GM21390 (cell line): ENCODE measurements at regions not wholly inside any gene's neighbourhood (a gene's known extent, or its start where the extent isn't known, plus 50 kb on each side); places are given as distances from the start of the nearest gene placed in this dataset.

ENCODE experiments used
- ATAC-seq: cut with Tn5 transposase; IDR thresholded peaks from one replicate; pipeline ENCODE4 v1.9.1; 2021; ENCODE audit not compliant: unreplicated experiment

- no peak for ATAC-seq
Observed at GRCh38 chr2:56444339-56444738, 260.5 kb downstream of the CCDC85A start.

DNA sequence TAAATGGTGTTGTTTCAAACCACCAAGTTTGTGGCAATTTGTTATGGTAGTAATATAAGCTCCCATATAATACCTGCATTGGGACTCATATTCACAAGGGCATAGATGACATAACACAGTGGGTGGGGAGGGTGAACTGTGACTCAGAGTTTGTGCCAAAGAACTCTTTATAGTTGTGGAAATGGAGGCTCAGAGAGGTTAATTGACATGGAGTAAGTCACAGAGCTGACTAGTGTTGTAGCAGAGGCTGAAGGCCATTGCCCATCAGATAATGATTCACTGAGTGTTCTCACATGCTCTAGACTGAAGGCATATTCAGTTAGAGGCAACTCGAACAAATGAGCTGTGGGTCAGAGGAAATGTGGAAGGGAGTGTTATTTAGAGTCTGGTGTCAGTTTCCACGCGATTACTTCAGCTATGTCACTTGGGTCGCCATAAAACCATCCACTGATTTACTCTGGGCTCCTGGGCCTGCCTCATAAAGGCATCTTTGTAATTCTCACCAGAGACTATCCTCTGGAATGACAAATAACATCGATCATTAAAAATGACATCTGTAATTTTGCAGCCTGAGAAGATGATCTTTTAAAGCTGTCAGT is 264.7 kb downstream of the CCDC85A start:
- ATAC-seq, result no peak

DNA sequence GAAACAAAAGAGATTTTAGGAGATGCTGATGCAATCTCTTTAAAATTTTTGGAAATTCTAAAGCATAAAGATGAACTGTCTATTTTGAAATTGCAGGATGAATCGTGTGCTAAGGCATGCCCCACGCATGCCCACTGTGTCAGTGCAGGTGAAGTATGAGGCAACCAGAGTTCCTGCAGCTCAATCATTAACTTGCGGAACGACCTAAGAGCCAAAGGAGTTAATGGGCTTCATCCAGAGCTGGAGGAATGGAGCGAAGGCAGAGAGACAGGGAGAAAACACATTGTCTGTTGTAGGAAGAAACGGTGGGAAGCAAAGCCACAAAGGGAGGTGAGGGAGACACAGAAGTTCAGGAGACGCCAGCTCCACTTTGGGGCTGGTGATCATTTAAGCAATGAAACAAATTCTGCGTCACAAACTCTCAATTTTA is 265.2 kb downstream of the CCDC85A start:
- ATAC-seq, result no peak

GRCh38 chr2:56449449-56449860 is 265.7 kb downstream of the CCDC85A start:
- ATAC-seq, result no peak

GRCh38 chr2:56450047-56450446 is 266.3 kb downstream of the CCDC85A start:
- ATAC-seq, result no peak

DNA sequence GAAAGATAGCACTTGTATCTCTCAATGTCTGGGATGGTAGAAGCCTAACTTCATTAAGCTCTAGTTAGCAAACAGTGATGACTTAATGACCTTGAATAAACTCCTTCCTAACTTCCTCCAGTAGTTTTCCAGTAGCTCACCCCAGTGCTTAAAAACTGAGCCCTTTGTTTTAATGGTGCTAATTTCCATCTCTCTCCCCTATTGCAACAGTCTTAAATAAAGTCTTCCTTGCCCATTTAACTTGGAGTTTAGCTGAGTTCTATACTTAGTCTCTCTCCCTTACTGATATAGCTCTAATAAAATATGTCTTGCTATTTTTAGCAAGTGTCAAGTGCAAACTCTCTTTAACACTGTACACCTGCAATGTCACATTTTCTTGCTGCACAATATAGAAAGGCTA is 267.0 kb downstream of the CCDC85A start:
- no peak for ATAC-seq

DNA sequence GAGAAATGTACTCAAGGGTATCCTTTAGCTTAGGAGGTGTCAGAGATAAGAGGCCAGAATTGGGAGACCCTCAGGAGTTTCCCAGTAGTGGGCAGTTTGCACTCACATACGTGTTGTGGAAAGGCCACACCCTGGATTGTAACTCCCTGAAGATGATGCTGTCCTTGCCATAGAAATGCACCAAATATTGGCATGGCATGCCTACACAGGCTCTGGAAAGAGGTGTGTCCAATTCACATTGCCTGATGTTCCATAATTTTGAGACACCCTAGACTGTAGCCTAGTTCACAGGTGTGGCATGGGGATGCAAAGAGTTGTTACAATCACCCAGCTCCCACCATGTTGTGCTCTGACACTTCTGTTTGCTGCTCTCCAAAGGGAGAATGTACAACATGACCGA is 271.9 kb downstream of the CCDC85A start:
- no peak for ATAC-seq

- no peak for ATAC-seq
Observed at GRCh38 chr2:56456791-56457190, 273.0 kb downstream of the CCDC85A start.

GRCh38 chr2:56460508-56460907 is 276.7 kb downstream of the CCDC85A start:
- ATAC-seq, result no peak

DNA sequence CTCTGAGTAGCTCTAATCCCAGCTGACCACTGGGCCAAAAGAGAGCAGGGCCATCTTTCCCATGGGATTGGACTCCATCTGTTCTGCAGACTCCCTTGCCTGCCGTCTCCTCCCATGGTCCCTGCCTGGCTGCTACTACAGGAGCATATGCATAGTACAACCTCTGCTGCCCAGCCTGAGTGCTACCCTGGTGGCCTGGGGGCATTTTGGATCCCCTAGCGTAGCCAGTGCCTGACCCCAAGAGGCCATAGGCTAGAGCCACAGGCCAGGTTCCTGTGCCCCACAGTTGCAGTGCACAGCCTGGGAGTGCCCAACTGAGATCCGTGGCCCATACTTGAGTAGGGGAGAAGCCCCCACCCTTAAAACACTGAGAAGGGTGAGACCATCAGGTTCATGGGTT is 280.3 kb downstream of the CCDC85A start:
- no peak for ATAC-seq

DNA sequence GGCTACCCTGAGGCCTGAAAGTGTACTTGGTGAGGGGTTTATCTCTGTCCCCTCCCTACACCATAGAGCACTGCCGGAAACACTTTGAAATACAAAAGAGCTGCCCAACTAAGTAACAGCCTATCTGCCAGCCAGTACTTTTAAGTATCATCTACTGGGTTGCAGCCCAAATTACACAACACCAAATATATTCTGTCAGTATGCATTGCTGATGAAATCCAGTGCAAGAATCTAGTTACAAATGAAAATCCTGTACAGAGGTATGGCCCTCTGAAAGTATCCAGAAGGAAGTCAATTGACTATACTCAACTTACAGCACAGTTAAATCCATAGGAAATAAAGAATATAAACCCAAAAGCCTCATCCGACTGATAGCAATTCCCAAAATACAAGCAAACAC is 280.8 kb downstream of the CCDC85A start:
- ATAC-seq, result no peak

DNA sequence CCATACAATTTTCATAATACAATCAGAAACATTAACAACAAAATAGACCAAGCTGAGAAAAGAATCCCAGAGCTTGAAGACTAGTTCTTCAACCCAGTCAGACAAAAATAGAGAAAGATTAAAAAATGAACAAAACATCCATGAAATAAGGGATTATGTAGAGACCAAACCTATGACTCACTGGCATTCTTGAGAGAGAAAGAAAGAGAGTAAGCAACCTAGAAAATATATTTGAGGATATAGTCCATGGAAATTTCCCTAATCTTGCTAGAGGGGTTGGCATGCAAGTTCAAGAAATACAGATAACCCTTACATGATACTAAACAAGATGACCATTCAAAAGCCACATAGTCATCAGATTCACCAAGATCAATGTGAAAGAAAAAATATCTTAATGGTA is 281.7 kb downstream of the CCDC85A start:
- ATAC-seq, result no peak

DNA sequence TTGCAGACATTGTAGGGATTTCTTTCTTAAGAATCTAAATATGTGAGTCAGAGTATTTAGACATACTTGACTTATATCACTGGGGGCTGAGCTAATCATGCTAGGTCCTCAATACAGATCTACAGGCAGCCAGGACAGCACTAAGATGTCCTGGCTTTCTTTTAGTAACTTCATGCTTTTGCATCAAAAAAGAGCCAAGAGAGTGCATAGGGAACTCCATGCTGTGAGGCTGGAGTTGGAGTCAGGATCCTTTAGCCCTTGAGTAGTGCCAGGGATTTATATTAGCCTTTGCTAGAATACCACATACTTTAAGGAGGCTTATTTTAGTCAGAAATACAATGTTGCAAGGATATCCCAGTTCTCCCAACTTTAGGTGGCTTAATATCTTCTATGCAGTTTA is 289.7 kb downstream of the CCDC85A start:
- no peak for ATAC-seq

GRCh38 chr2:56474412-56475158 is 290.8 kb downstream of the CCDC85A start:
- no peak for ATAC-seq

DNA sequence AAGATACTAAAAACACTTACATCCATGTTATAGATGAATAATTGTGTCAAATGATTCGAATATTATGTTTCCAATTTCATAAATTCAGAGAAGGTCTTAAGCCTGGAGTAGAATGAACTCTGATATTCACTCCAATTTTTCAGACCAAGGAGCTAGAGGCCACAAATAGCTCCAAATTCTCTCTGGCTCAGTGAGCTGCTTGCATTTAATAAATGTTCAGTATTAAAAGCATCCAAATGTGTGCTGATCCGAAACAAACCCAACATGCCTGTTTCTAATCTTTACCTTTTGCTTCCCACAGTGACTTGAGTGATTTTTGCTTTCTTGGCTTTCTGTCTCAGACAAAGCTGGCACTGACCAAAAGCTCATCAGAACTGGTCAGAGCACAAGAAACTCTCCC is 291.4 kb downstream of the CCDC85A start:
- no peak for ATAC-seq

DNA sequence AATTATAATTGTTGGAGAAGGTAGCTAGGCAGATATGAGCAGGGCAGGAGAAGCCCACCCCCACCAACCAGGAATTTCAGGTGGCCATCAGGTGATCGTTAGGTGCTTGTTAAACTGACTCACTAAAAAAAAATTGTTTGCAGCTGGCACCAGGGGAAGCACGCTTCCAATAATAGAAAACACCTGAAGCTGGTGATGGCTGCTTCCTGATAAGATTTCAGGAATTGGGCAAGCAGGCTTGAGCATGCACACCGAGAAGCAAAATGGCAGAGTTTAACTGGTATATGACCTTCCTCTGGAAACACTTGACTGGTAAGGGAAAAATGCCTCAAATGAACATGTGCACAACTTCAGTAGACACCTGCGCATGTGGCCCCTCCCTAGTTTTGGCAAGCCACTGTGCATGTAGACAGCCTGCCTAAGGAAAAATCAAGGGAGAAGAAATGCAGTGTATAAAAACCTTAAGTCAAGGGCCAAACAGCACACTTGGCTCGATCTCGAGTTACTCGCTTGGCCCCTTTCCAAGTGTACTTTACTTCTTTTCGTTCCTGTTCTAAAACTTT is 292.8 kb downstream of the CCDC85A start:
- ATAC-seq, result no peak

- no peak for ATAC-seq
Observed at GRCh38 chr2:56478027-56478426, 294.2 kb downstream of the CCDC85A start.

DNA sequence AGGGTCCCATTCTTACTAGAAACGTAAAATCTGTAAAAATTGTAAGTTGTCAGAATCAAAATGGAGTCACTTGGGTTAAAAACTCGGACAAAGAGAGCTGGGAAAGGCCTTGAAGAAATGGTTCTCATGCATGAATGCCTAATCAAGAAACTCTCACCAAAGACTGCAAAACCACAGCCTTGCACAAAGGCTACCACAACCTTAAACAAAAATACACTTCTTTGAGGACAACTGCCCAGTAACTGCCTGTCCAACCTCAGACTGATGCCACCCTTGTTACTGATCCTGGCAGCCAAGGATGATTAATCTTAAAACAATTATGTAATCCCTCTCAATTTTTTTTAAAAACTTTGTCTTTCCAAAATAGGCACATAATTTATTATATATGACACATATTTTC is 299.3 kb downstream of the CCDC85A start:
- no peak for ATAC-seq

DNA sequence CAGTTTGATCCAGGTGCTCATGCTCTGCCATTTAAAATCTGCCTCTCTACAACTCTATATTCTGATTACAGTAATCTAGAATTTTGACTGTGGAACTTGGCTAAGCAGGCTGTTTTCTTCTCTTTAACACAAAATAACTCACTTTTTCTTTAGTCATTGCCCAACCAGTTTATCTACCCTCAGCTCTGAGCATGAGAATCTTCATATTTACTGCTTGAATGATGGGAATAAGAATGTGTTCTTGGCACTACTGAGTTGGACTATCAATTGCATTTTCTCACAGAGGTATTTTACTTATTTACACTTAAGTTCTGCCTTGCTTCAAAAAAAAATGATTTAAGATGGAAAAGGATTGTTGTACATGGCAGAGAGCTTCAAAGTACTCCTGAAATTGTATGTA is 301.1 kb downstream of the CCDC85A start:
- no peak for ATAC-seq

DNA sequence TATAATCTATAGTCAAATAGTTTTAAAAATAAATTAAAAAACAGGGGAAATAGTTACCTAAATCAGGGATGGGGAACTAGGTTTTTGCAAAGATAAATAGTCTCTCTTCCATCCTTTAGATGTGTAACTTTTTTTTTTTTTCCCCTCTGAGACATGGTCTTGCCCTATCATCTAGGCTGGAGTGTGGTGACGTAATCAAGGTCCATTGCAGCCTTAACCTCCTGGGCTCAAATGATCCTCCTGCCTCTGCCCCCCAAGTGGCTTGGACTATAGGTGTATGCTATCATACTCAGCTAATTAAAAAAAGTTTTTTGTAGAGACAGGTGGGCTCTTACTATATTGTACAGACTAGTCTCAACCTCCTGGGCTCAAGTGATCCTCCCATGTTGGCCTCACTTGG is 316.5 kb downstream of the CCDC85A start:
- ATAC-seq, result no peak

DNA sequence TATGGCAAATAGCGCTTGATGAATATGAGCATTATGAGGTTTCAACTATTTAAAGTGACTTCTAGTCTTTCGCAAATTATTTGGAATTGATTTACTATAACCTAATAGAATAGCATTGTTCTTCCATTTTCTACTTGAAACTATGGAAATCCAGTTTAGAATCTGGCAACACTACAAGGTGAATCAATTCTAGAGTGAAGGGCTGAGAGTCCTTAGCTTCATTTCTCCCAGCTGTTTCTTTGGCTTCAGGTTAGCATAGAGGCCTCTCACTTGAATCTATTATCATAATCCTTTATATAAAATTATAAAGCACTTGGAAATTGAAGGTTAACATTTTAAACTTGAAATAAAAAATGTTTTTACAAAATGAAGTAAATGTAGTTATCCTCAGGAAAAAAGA is 318.8 kb downstream of the CCDC85A start:
- ATAC-seq, result no peak

GRCh38 chr2:56505885-56506284 is 322.1 kb downstream of the CCDC85A start:
- ATAC-seq, result no peak

- no peak for ATAC-seq
Observed at GRCh38 chr2:56508662-56509061, 324.9 kb downstream of the CCDC85A start.
